OCI-LY7 (cell line): ENCODE measurements at regions not wholly inside any gene's neighbourhood (a gene's known extent, or its start where the extent isn't known, plus 50 kb on each side); places are given as distances from the start of the nearest gene placed in this dataset.

Source experiments
- EZH2phosphoT487 ChIP-seq: fragments of 200-600 bp; sonication (generic); IDR thresholded peaks from 2 replicates; pipeline ENCODE4 v1.6.1; 2018; ENCODE audit warnings: low read depth, borderline replicate concordance, mild to moderate bottlenecking, mixed run types, antibody characterized with exemption, low read length, moderate library complexity, mixed read lengths
- TF ChIP-seq, protein P1 (sequence below): fragments of 200-600 bp; sonication (generic); conservative IDR thresholded peaks from 2 replicates; pipeline ENCODE4 v1.5.1; 2014; ENCODE audit warnings: mild to moderate bottlenecking, antibody characterized with exemption, low read length, moderate library complexity, mixed read lengths

DNA sequence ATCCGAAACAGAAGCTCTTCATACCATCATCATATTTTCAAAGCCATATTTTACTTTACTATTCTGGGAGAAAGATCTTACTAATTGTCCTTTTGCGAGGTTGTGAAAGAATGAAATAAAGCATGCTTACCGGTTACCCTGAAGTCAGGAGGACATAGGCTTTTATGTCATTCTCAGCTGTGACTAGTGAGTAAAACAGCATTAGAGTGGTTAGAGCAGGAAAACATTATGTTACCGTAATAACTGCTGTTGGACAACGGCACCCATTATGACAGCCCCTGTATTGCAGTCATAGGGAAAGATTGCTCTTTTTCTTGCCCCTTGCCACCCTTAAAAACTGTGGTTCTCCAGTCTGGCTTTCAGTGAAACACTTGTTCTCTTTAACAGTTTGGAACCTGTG, 1035.7 kb downstream of the ZPLD1 start:
- TF ChIP-seq, protein P1, sequence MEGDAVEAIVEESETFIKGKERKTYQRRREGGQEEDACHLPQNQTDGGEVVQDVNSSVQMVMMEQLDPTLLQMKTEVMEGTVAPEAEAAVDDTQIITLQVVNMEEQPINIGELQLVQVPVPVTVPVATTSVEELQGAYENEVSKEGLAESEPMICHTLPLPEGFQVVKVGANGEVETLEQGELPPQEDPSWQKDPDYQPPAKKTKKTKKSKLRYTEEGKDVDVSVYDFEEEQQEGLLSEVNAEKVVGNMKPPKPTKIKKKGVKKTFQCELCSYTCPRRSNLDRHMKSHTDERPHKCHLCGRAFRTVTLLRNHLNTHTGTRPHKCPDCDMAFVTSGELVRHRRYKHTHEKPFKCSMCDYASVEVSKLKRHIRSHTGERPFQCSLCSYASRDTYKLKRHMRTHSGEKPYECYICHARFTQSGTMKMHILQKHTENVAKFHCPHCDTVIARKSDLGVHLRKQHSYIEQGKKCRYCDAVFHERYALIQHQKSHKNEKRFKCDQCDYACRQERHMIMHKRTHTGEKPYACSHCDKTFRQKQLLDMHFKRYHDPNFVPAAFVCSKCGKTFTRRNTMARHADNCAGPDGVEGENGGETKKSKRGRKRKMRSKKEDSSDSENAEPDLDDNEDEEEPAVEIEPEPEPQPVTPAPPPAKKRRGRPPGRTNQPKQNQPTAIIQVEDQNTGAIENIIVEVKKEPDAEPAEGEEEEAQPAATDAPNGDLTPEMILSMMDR: no peak
- no peak for TF ChIP-seq EZH2phosphoT487
